ENCODE measurements at regions not wholly inside any gene's neighbourhood (a gene's known extent, or its start where the extent isn't known, plus 50 kb on each side); places are given as distances from the start of the nearest gene placed in this dataset.
A peak's percentile ranks its signal among the peaks of the same experiment; 100 is the strongest.

GRCh38 chr3:17852217-17852616 is 109.8 kb upstream of the TBC1D5 start:
- intact Hi-C loops (cut with DNase I), result no loop called here
- DNase-seq, result no peak

GRCh38 chr3:17850448-17850847 is 108.0 kb upstream of the TBC1D5 start:
- intact Hi-C loops (cut with DNase I), result no loop called here
- DNase-seq, result no peak

GRCh38 chr3:17848102-17848501 is 105.7 kb upstream of the TBC1D5 start:
- no peak for DNase-seq
- intact Hi-C loops (cut with DNase I), result no loop called here

- no peak for DNase-seq
- intact Hi-C loops (cut with DNase I), result no loop called here
These were observed 104.7 kb upstream of the TBC1D5 start for GRCh38 chr3:17847156-17847555.

GRCh38 chr3:17846466-17846865 is 104.0 kb upstream of the TBC1D5 start:
- DNase-seq, result no peak
- intact Hi-C loops (cut with DNase I), result no loop called here

GRCh38 chr3:17845026-17845812 is 102.8 kb upstream of the TBC1D5 start:
- no peak for DNase-seq
- intact Hi-C loops (cut with DNase I), result no loop called here

- DNase-seq, result no peak
- intact Hi-C loops (cut with DNase I), result loop anchor here (5.0 kb wide), 1 partner anchor 577 kb away; no protein-coding TSS in a partner anchor
These were observed 101.8 kb upstream of the TBC1D5 start for GRCh38 chr3:17844236-17844635.

- peak; percentile 15 to 94 (median 74) for DNase-seq
- intact Hi-C loops (cut with DNase I), result loop anchor here (2.0 to 5.0 kb wide), 4 partner anchors 99 to 574 kb away; partner anchors contain the start of gene TBC1D5
These were observed 98.9 kb upstream of the TBC1D5 start for GRCh38 chr3:17841190-17841828.

GRCh38 chr3:17840651-17841050 is 98.2 kb upstream of the TBC1D5 start:
- DNase-seq, result peak in 1 of 10 donors; percentile 63
- intact Hi-C loops (cut with DNase I), result loop anchor here (2.0 to 5.0 kb wide), 4 partner anchors 98 to 573 kb away; partner anchors contain the start of gene TBC1D5

GRCh38 chr3:17840126-17840525 is 97.7 kb upstream of the TBC1D5 start:
- peak in 7 of 10 donors; percentile 12 to 89 (median 28) for DNase-seq
- intact Hi-C loops (cut with DNase I), result loop anchor here (2.0 to 5.0 kb wide), 4 partner anchors 97 to 573 kb away; partner anchors contain the start of gene TBC1D5

- DNase-seq, result no peak
- intact Hi-C loops (cut with DNase I), result no loop called here
These were observed 94.5 kb upstream of the TBC1D5 start for GRCh38 chr3:17836919-17837318.

- intact Hi-C loops (cut with DNase I), result no loop called here
- DNase-seq, result no peak
These were observed 93.7 kb upstream of the TBC1D5 start for GRCh38 chr3:17836092-17836491.

GRCh38 chr3:17833786-17834559 is 91.5 kb upstream of the TBC1D5 start:
- intact Hi-C loops (cut with DNase I), result no loop called here
- DNase-seq, result no peak

GRCh38 chr3:17832016-17832415 is 89.6 kb upstream of the TBC1D5 start:
- no peak for DNase-seq
- intact Hi-C loops (cut with DNase I), result no loop called here

- intact Hi-C loops (cut with DNase I), result no loop called here
- DNase-seq, result no peak
These were observed 88.9 kb upstream of the TBC1D5 start for GRCh38 chr3:17831366-17831765.

- intact Hi-C loops (cut with DNase I), result no loop called here
- no peak for DNase-seq
These were observed 88.4 kb upstream of the TBC1D5 start for GRCh38 chr3:17830788-17831187.

GRCh38 chr3:17828388-17828787 is 86.0 kb upstream of the TBC1D5 start:
- intact Hi-C loops (cut with DNase I), result no loop called here
- no peak for DNase-seq

- DNase-seq, result no peak
- intact Hi-C loops (cut with DNase I), result no loop called here
These were observed 82.9 kb upstream of the TBC1D5 start for GRCh38 chr3:17825298-17825697.

- DNase-seq, result no peak
- intact Hi-C loops (cut with DNase I), result no loop called here
These were observed 81.4 kb upstream of the TBC1D5 start for GRCh38 chr3:17823816-17824215.

- DNase-seq, result no peak
- intact Hi-C loops (cut with DNase I), result no loop called here
These were observed 80.6 kb upstream of the TBC1D5 start for GRCh38 chr3:17823036-17823435.

- intact Hi-C loops (cut with DNase I), result no loop called here
These were observed 78.3 kb upstream of the TBC1D5 start for GRCh38 chr3:17820704-17821103.

More at GRCh38 chr3:17820704-17821103, 78.3 kb upstream of the TBC1D5 start:
- no peak for DNase-seq

Data from posterior cingulate gyrus (tissue), 11 donors.